ENCODE measurements at regions not wholly inside any gene's neighbourhood (a gene's known extent, or its start where the extent isn't known, plus 50 kb on each side); places are given as distances from the start of the nearest gene placed in this dataset.

GRCh38 chr5:87850843-87851242 is 417.8 kb downstream of the TMEM161B start:
- TF ChIP-seq CTCF (IDR thresholded peaks at IDR 0.05) (no peak), POLR2AphosphoS5 (IDR thresholded peaks at IDR 0.05; ENCODE audit: low read depth, low read length) (no peak), SIN3A (IDR thresholded peaks at IDR 0.05; ENCODE audit: borderline replicate concordance, insufficient read depth, low read depth, low read length) (no peak)

Data from Panc1 (cell line).